SHP77 treated with DMSO at 0.1 percent for 48 hours (cell line): ENCODE measurements at regions not wholly inside any gene's neighbourhood (a gene's known extent, or its start where the extent isn't known, plus 50 kb on each side); places are given as distances from the start of the nearest gene placed in this dataset.

ENCODE experiments used
- DNase-seq: peaks from one replicate; lab custom pipeline; 2025; lab: John Stamatoyannopoulos, UW

- no peak for DNase-seq
Measured at GRCh38 chr20:40319741-40320516, 369.1 kb downstream of the MAFB start.

DNA sequence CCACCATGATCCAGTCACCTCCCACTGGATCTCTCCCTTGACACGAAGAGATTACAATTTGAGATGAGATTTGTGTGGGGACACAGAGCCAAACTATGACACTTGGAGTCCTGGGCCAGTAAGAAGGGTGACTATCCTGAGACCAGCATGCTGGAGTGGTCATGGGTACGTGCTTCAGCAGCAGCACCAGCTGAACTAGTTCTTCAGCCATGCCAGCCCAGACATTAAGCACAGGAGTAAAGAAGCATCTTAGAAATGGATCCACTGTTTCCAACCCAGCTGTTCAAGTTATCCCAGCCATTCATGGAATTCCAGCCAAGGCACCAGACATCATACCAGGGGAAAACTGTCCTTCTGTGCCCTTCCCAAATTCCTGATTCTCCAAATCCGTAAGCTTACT, 370.0 kb downstream of the MAFB start:
- no peak for DNase-seq

GRCh38 chr20:40317156-40317790, 371.8 kb downstream of the MAFB start:
- no peak for DNase-seq

DNA sequence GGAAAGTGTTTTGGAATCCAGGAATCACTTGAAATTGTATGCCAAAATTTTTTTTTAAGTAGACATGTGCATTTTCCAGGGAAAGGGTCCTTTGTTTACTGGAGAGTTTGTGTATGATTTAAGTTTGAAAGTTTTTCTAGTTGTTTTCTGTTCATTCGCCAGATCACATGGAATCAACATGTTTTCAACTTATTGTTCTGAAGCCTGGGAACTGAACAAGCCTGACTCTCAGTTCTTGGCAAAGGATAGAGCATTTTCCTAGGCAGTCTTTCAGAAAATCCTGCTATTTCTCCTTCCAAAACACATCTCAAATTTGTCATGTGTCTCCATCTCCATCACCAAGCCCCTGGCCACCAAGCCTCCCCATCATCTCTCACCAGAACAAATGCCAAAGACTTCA, 374.8 kb downstream of the MAFB start:
- no peak for DNase-seq

DNA sequence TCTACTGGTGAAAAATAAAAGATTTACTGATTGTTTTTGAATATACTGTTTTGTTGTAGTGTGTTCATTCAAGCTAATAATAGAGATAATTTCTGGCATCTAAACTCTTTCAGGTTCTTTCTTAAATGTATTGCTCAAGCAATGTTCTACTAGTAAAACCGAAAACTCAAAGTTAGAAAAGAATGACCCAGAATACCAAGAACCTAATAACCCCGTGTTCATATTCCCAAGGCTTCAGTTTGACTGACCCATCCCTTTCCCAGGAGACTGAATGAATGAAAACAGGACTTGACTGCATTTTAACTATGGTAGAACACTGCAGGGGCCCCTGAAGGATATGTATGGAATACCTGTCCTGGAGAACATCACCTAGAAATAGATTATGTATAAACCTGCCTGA, 375.3 kb downstream of the MAFB start:
- no peak for DNase-seq

DNA sequence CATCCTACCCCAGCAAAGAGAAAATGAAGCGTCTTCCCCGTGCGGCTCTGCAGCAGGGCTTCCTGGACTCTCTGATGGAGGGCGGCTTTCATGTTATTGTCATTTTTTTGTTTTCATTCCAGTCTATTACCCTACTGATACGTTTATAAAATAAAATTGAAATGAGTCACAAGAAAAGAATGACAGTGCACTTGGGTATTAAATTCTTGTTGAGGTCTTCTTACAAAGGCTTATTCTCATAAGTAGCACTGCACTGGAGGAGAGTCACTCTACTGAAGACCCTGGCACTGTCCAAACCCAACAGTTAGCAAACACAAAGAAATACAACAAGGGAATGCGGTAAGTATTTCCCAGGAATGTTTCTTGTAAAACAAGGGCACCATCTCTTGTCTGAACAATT, 379.3 kb downstream of the MAFB start:
- DNase-seq: no peak

DNA sequence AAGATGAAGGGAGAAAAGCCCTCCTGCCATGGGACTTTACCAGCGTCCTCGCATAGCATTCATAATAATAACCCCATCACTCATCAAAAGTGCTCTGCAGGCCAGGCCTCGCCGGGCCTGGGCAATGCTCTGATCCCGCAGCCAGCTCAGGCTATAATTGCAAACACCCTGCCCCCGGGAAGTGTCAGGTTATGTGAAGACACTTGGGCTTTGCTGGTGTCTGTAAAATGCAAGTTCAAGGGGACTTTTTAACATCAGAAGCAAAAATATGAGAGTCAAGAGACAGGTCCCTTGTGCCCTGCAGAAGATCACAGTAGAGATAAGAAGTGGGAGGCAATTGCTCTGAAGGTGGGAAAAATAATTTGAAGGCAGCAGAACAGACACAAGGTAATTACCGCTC, 381.0 kb downstream of the MAFB start:
- no peak for DNase-seq

GRCh38 chr20:40307268-40307667, 381.8 kb downstream of the MAFB start:
- no peak for DNase-seq

DNA sequence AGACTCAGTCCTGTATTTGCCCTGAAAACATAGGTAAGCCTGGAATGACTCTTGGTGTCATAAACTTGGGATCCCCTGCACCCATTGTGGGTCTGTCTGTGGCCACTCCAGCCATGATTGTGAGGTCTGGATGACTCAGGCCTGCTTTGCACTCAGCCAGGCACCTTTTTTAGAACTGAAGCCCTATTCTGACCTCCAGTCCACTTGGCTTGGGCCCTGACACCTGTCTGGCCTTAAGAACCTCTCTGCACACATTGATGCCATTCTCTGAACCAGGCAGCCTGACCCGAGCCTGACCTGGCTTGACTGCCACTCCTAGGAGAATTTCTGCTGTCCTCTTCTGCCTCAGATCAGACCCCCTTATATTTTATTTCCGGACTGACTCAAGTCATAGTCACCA, 383.7 kb downstream of the MAFB start:
- DNase-seq: no peak

GRCh38 chr20:40304119-40304613, 384.9 kb downstream of the MAFB start:
- DNase-seq: no peak

GRCh38 chr20:40294747-40295146, 394.3 kb downstream of the MAFB start:
- DNase-seq: no peak

- DNase-seq: no peak
Measured at GRCh38 chr20:40294175-40294574, 394.9 kb downstream of the MAFB start.

GRCh38 chr20:40293740-40294139, 395.3 kb downstream of the MAFB start:
- no peak for DNase-seq

GRCh38 chr20:40291493-40292135, 397.4 kb downstream of the MAFB start:
- no peak for DNase-seq

GRCh38 chr20:40287683-40288082, 401.4 kb downstream of the MAFB start:
- no peak for DNase-seq

DNA sequence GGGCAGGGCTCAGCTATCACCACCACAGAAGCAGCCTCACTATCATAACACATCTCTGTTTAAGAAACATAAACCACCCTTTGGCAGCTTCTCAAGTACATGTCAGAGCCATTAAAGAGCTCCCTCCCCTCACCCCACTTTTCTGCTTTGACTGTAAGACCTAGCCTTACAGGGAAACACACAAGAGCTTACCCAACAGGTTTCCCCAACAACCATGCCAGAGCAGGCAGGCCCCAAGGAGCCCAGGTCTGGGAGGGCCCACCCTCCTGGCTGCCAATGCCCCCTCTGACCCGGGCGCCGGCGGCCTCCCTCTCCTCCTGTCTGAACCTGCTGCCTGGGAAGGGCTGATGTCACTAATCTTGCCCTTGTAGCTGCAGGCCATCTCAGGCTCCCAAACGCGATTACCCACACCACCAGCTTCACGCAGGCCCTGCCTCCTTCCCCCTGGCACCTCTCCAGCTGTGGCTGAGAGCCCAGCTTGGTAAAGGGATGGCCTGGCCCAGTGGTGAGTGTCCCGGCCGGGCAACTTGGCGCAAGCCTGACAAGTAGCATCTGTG, 402.0 kb downstream of the MAFB start:
- DNase-seq: no peak

- no peak for DNase-seq
Measured at GRCh38 chr20:40284611-40285010, 404.4 kb downstream of the MAFB start.

- DNase-seq: no peak
Measured at GRCh38 chr20:40283689-40284088, 405.3 kb downstream of the MAFB start.

DNA sequence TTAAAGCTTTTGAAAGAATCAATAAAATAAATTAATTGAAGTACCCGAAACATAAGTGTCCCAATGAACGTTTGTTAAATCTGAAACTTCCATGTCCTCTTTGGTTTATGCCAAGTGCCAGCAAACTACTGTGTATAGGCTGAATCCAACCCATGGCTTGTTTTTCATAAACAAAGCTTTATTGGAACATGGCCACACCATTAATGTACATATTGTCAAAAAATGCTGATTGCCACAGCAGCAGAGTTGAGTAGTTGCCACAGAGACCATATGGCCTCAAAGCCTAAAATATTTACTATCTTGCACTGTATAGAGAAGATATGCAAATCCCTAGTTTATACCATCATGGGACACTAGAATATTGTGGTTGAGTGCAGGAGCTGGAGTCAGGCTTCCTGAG, 406.1 kb downstream of the MAFB start:
- DNase-seq: no peak

DNA sequence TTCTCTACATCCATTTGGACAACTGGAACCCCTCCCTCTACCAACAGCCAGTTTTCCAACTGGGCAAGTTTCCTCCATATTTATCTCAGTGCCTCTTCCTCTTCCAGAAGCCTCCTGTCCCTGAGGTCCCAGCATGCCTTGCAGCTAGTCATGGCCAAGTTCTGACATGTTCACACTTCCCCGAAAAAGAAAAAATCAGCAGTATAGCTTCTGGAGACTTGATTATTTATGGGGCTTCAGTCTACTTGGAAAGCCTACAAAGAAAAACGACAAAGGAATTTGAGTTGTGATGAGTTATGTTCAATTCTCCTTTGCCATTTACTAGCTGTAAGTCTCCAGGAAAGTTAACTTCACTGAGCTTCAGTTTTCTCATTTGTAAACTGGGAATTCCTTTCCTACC, 406.5 kb downstream of the MAFB start:
- DNase-seq: no peak

DNA sequence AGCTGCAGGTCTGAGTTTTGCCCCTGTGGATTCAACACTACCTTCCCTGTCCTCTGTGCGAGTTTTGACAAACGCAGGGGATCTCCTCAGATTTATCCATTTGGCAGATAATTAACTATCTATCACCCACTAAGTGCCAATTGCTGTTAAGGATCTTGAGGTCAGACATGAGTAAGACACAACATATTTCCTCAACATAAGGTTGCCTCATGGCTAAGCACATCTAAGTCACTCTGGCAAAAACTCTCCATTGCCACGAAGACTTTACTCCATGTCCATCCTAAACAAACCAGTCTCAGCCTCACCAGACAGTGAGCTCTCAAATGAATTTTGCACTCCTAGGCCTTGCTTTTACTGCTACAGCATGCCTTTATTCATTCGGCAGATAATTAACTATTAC, 408.4 kb downstream of the MAFB start:
- DNase-seq: no peak

- no peak for DNase-seq
Measured at GRCh38 chr20:40279390-40279789, 409.6 kb downstream of the MAFB start.

- DNase-seq: no peak
Measured at GRCh38 chr20:40278673-40279072, 410.4 kb downstream of the MAFB start.
